ENCODE measurements at regions not wholly inside any gene's neighbourhood (a gene's known extent, or its start where the extent isn't known, plus 50 kb on each side); places are given as distances from the start of the nearest gene placed in this dataset.

- DNase-seq (no peak), ATAC-seq (no peak)
- TF ChIP-seq POLR2A (IDR thresholded peaks at IDR 0.05) (no peak), CTCF (IDR thresholded peaks at IDR 0.05) (no peak)
- 93% methylated on average over 5 of the region's 5 CpGs for WGBS (ENCODE audit: insufficient coverage, low coverage, low lambda C conversion rate, missing lambda C conversion rate)
- peak overlapping the region in 1 of 3 donors; percentile 9 for H3K4me3 ChIP-seq
- no peak overlapping the region for H3K27ac ChIP-seq
- H3K27me3 ChIP-seq: no peaks in the 10 kb centered on the region
- H3K36me3 ChIP-seq: no peaks in the 10 kb centered on the region
- intact Hi-C loops (cut with DNase I): no loop called here
- no peaks in the 10 kb centered on the region for H3K9me3 ChIP-seq
- no peaks in the 10 kb centered on the region for H3K4me1 ChIP-seq
Observed at GRCh38 chr3:197356741-197357140, 58.3 kb upstream of the DLG1 start.

- ATAC-seq (peak; percentile 50 to 84 (median 61)), DNase-seq (peak in 1 of 3 donors; percentile 54)
- H3K27ac ChIP-seq: no peak overlapping the region
- no peaks in the 10 kb centered on the region for H3K9me3 ChIP-seq
- H3K36me3 ChIP-seq: no peaks in the 10 kb centered on the region
- H3K4me1 ChIP-seq: no peaks in the 10 kb centered on the region
- TF ChIP-seq POLR2A (IDR thresholded peaks at IDR 0.05): no peak
- no peak for TF ChIP-seq CTCF (IDR thresholded peaks at IDR 0.05)
- H3K4me3 ChIP-seq: peak overlapping the region in 1 of 3 donors; percentile 9
- intact Hi-C loops (cut with DNase I): no loop called here
- 72% methylated on average over 10 of the region's 14 CpGs for WGBS (ENCODE audit: insufficient coverage, low coverage, low lambda C conversion rate, missing lambda C conversion rate)
- H3K27me3 ChIP-seq: no peaks in the 10 kb centered on the region
Observed at GRCh38 chr3:197356275-197356674, 57.9 kb upstream of the DLG1 start.

GRCh38 chr3:197355713-197356112 is 57.3 kb upstream of the DLG1 start:
- no CpG with 5 or more reads among the region's 1 CpG for WGBS (ENCODE audit: insufficient coverage, low coverage, low lambda C conversion rate, missing lambda C conversion rate)
- H3K4me3 ChIP-seq: no peak overlapping the region
- H3K27me3 ChIP-seq: no peaks in the 10 kb centered on the region
- H3K36me3 ChIP-seq: no peaks in the 10 kb centered on the region
- ATAC-seq (no peak), DNase-seq (no peak)
- no peaks in the 10 kb centered on the region for H3K4me1 ChIP-seq
- intact Hi-C loops (cut with DNase I): no loop called here
- H3K9me3 ChIP-seq: no peaks in the 10 kb centered on the region
- TF ChIP-seq CTCF (IDR thresholded peaks at IDR 0.05) (no peak), POLR2A (IDR thresholded peaks at IDR 0.05) (no peak)
- H3K27ac ChIP-seq: no peak overlapping the region

GRCh38 chr3:197354568-197355001 is 56.2 kb upstream of the DLG1 start:
- TF ChIP-seq POLR2A (IDR thresholded peaks at IDR 0.05) (no peak), CTCF (IDR thresholded peaks at IDR 0.05) (no peak)
- H3K27me3 ChIP-seq: no peaks in the 10 kb centered on the region
- intact Hi-C loops (cut with DNase I): no loop called here
- H3K4me3 ChIP-seq: no peak overlapping the region
- no peaks in the 10 kb centered on the region for H3K4me1 ChIP-seq
- WGBS (ENCODE audit: insufficient coverage, low coverage, low lambda C conversion rate, missing lambda C conversion rate): 35% methylated on average over 6 of the region's 19 CpGs
- DNase-seq (no peak), ATAC-seq (peak in 1 of 4 donors; percentile 28)
- H3K9me3 ChIP-seq: no peaks in the 10 kb centered on the region
- H3K27ac ChIP-seq: no peak overlapping the region
- H3K36me3 ChIP-seq: no peaks in the 10 kb centered on the region
